ENCODE measurements at regions not wholly inside any gene's neighbourhood (a gene's known extent, or its start where the extent isn't known, plus 50 kb on each side); places are given as distances from the start of the nearest gene placed in this dataset.

GRCh38 chr9:8012986-8013385, 213.4 kb upstream of the DMAC1 start:
- TF ChIP-seq POLR2AphosphoS5 (IDR thresholded peaks at IDR 0.05) = no peak
- TF ChIP-seq CTCF (IDR thresholded peaks at IDR 0.05) = no peak
- TF ChIP-seq EP300 (IDR thresholded peaks at IDR 0.05) = no peak
- no peak for TF ChIP-seq POLR2A (IDR thresholded peaks at IDR 0.05)
- Histone ChIP-seq H3K4me1 (no peaks in the 10 kb centered on the region), H3K27me3 (no peaks in the 10 kb centered on the region), H3K36me3 (no peaks in the 10 kb centered on the region), H3K9me3 (no peaks in the 10 kb centered on the region), H3K27ac (no peak overlapping the region), H3K4me3 (no peak overlapping the region)
- WGBS, 2 donors = 86 to 92% methylated on average over 6 of the region's 6 CpGs
- DNase-seq = no peak
- intact Hi-C loops (cut with DNase I) = no loop called here

- no peaks in the 10 kb centered on the region for H3K27me3 ChIP-seq
- 7 to 35% methylated on average over 1 of the region's 1 CpG for WGBS, 2 donors
- no peaks in the 10 kb centered on the region for H3K36me3 ChIP-seq
- no peak overlapping the region for H3K4me3 ChIP-seq
- H3K4me1 ChIP-seq = no peaks in the 10 kb centered on the region
- intact Hi-C loops (cut with DNase I) = no loop called here
- no peaks in the 10 kb centered on the region for H3K9me3 ChIP-seq
- TF ChIP-seq EP300 (IDR thresholded peaks at IDR 0.05) (no peak), CTCF (IDR thresholded peaks at IDR 0.05) (no peak), POLR2A (IDR thresholded peaks at IDR 0.05) (no peak)
- DNase-seq = no peak
- H3K27ac ChIP-seq = no peak overlapping the region
Observed at GRCh38 chr9:8011974-8012373, 212.4 kb upstream of the DMAC1 start.

GRCh38 chr9:7996558-7996957, 197.0 kb upstream of the DMAC1 start:
- intact Hi-C loops (cut with DNase I) = no loop called here
- Histone ChIP-seq H3K9me3 (no peaks in the 10 kb centered on the region), H3K27me3 (no peaks in the 10 kb centered on the region), H3K4me1 (no peaks in the 10 kb centered on the region), H3K4me3 (no peak overlapping the region), H3K27ac (no peak overlapping the region), H3K36me3 (no peaks in the 10 kb centered on the region)
- no peak for DNase-seq
- TF ChIP-seq CTCF (IDR thresholded peaks at IDR 0.05) = no peak
- 90 to 93% methylated on average over 1 of the region's 1 CpG for WGBS, 2 donors

GRCh38 chr9:7988644-7989280, 189.2 kb upstream of the DMAC1 start:
- no peaks in the 10 kb centered on the region for H3K9me3 ChIP-seq
- H3K27ac ChIP-seq = no peak overlapping the region
- no peak overlapping the region for H3K4me3 ChIP-seq
- no peak for DNase-seq
- H3K36me3 ChIP-seq = no peaks in the 10 kb centered on the region
- H3K27me3 ChIP-seq = no peaks in the 10 kb centered on the region
- intact Hi-C loops (cut with DNase I) = loop anchor here (10.0 kb wide), 1 partner anchor 56 kb away; no protein-coding TSS in a partner anchor
- H3K4me1 ChIP-seq = no peaks in the 10 kb centered on the region
- 87 to 95% methylated on average over 1 of the region's 1 CpG for WGBS, 2 donors
- TF ChIP-seq POLR2A (IDR thresholded peaks at IDR 0.05) = no peak
- TF ChIP-seq EP300 (IDR thresholded peaks at IDR 0.05) = no peak
- no peak for TF ChIP-seq CTCF (IDR thresholded peaks at IDR 0.05)
- TF ChIP-seq POLR2AphosphoS5 (IDR thresholded peaks at IDR 0.05) = no peak

GRCh38 chr9:7984692-7985091, 185.1 kb upstream of the DMAC1 start:
- Histone ChIP-seq H3K27ac (no peak overlapping the region), H3K36me3 (no peaks in the 10 kb centered on the region), H3K27me3 (no peaks in the 10 kb centered on the region), H3K4me1 (no peaks in the 10 kb centered on the region), H3K4me3 (no peak overlapping the region), H3K9me3 (no peaks in the 10 kb centered on the region)
- no peak for DNase-seq
- no peak for TF ChIP-seq EP300 (IDR thresholded peaks at IDR 0.05)
- TF ChIP-seq POLR2AphosphoS5 (IDR thresholded peaks at IDR 0.05) = no peak
- TF ChIP-seq CTCF (IDR thresholded peaks at IDR 0.05) = no peak
- no peak for TF ChIP-seq POLR2A (IDR thresholded peaks at IDR 0.05)
- WGBS, 2 donors = 85 to 91% methylated on average over 5 of the region's 5 CpGs
- intact Hi-C loops (cut with DNase I) = loop anchor here (10.0 kb wide), 1 partner anchor 60 kb away; no protein-coding TSS in a partner anchor
